ENCODE measurements at regions not wholly inside any gene's neighbourhood (a gene's known extent, or its start where the extent isn't known, plus 50 kb on each side); places are given as distances from the start of the nearest gene placed in this dataset.

DNA sequence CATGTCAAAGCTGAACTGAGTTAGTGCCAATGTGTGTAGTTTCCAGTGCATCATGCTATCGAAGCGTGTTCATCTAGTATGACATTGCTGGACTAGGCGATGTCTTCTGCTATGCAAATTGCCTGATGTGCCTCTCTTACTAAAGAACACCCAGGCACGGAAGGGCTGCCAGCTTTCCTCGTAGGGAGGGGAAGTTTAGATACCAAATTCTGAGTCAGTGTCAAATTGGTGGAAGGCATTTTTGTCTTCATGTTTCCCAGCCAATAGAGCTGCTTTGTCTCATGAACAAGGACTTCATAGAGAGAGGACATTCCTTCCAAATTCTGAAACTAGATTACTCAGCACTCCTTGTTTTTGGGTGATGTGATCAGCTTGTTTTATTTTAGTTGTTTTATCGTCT, 320.1 kb downstream of the BTBD3 start:
- TF ChIP-seq, protein P1, sequence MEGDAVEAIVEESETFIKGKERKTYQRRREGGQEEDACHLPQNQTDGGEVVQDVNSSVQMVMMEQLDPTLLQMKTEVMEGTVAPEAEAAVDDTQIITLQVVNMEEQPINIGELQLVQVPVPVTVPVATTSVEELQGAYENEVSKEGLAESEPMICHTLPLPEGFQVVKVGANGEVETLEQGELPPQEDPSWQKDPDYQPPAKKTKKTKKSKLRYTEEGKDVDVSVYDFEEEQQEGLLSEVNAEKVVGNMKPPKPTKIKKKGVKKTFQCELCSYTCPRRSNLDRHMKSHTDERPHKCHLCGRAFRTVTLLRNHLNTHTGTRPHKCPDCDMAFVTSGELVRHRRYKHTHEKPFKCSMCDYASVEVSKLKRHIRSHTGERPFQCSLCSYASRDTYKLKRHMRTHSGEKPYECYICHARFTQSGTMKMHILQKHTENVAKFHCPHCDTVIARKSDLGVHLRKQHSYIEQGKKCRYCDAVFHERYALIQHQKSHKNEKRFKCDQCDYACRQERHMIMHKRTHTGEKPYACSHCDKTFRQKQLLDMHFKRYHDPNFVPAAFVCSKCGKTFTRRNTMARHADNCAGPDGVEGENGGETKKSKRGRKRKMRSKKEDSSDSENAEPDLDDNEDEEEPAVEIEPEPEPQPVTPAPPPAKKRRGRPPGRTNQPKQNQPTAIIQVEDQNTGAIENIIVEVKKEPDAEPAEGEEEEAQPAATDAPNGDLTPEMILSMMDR (IDR thresholded peaks at IDR 0.05; ENCODE audit: borderline replicate concordance, extremely low read depth, low read length, poor library complexity, severe bottlenecking) = no peak
- TF ChIP-seq EZH2 (IDR thresholded peaks at IDR 0.05; ENCODE audit: borderline replicate concordance, low read depth, low read length, severe bottlenecking) = no peak
